Keratinocyte (primary cell): ENCODE measurements at regions not wholly inside any gene's neighbourhood (a gene's known extent, or its start where the extent isn't known, plus 50 kb on each side); places are given as distances from the start of the nearest gene placed in this dataset.

Experiments used
- DNase-seq: peaks from one replicate; pipeline ENCODE4 v3.0.0-alpha.2; 2011; ENCODE audit warnings: low read depth, missing footprints, low spot score
- FAIRE-seq: peaks from 2 replicates; lab custom pipeline; 2011; peaks lifted over from hg19 to GRCh38; lab: Jason Lieb, UNC
- H2AFZ ChIP-seq: 2 replicates; pipeline ENCODE4 v1.6.0; 2012; ENCODE audit warnings: low read length, control low read depth, inconsistent platforms; ENCODE audit not compliant: control insufficient read depth
- H3K27ac ChIP-seq: 2 replicates; pipeline ENCODE4 v1.5.1; 2011; ENCODE audit warnings: low read length; ENCODE audit not compliant: control insufficient read depth, insufficient read depth
- H3K27me3 ChIP-seq: 3 replicates; pipeline ENCODE4 v1.6.0; 2011; ENCODE audit warnings: low read length; ENCODE audit not compliant: control insufficient read depth, insufficient read depth; ENCODE audit errors: extremely low read depth
- H3K36me3 ChIP-seq, 2 experiments: 2 replicates in 1 of 2; 3 replicates in 1 of 2; pipeline ENCODE4 v1.5.1; 2011; ENCODE audit warnings: low read length in 2 of 2, mild to moderate bottlenecking in 1 of 2; ENCODE audit not compliant: control insufficient read depth in 2 of 2, insufficient read depth in 2 of 2; ENCODE audit errors: extremely low read depth in 1 of 2
- H3K4me1 ChIP-seq: 3 replicates; pipeline ENCODE4 v1.5.1; 2011; ENCODE audit warnings: low read length; ENCODE audit not compliant: control insufficient read depth, insufficient read depth; ENCODE audit errors: extremely low read depth
- H3K4me2 ChIP-seq: 3 replicates; pipeline ENCODE4 v1.6.0; 2011; ENCODE audit warnings: low read depth, low read length; ENCODE audit not compliant: control insufficient read depth, insufficient read depth; ENCODE audit errors: extremely low read depth
- H3K4me3 ChIP-seq, 3 experiments: fragments of 200-600 bp in 1 of 3; sonication (generic) in 1 of 3; 2 replicates in 2 of 3; 3 replicates in 1 of 3; pipeline ENCODE4 v1.5.1; 2011 to 2016; ENCODE audit warnings: low read length in 3 of 3, mild to moderate bottlenecking in 3 of 3, control low read depth in 2 of 3, inconsistent platforms in 1 of 3, low read depth in 1 of 3, mixed read lengths in 1 of 3, mixed run types in 1 of 3, moderate library complexity in 1 of 3; ENCODE audit not compliant: control insufficient read depth in 2 of 3, insufficient read depth in 2 of 3; ENCODE audit errors: extremely low read depth in 1 of 3
- H3K79me2 ChIP-seq: 2 replicates; pipeline ENCODE4 v1.6.0; 2012; ENCODE audit warnings: low read length; ENCODE audit not compliant: control insufficient read depth, insufficient read depth
- H3K9ac ChIP-seq: 3 replicates; pipeline ENCODE4 v1.6.0; 2011; ENCODE audit warnings: low read length; ENCODE audit not compliant: control insufficient read depth, insufficient read depth; ENCODE audit errors: extremely low read depth
- H3K9me1 ChIP-seq: 3 replicates; pipeline ENCODE4 v1.6.0; 2011; ENCODE audit warnings: low read length; ENCODE audit not compliant: control insufficient read depth, insufficient read depth; ENCODE audit errors: extremely low read depth
- H3K9me3 ChIP-seq: 2 replicates; pipeline ENCODE4 v1.5.1; 2012; ENCODE audit warnings: low read depth, low read length; ENCODE audit not compliant: control insufficient read depth
- H4K20me1 ChIP-seq: 3 replicates; pipeline ENCODE4 v1.6.0; 2011; ENCODE audit warnings: low read length; ENCODE audit not compliant: control insufficient read depth, insufficient read depth; ENCODE audit errors: extremely low read depth
- EZH2 ChIP-seq: IDR thresholded peaks from one replicate; pipeline ENCODE4 v1.6.1; 2012; ENCODE audit warnings: inconsistent platforms, mild to moderate bottlenecking, low read length, moderate library complexity
- dilution Hi-C: fragments of 300-500 bp; cut with MboI; formaldehyde crosslinking; loops from one replicate; pipeline ENCODE4 v1.7.0; 2020; ENCODE audit warnings: low sequenced_read_pairs; ENCODE audit not compliant: extremely low pct_ligation_motif_present
- TF ChIP-seq, protein P1 (sequence below), 3 experiments: IDR thresholded peaks in 1 of 3; conservative IDR thresholded peaks in 1 of 3; optimal IDR thresholded peaks in 1 of 3; 2 replicates in 2 of 3; 3 replicates in 1 of 3; pipeline versions ENCODE3 to v1.5.1; 2011; ENCODE audit warnings: low read length in 3 of 3, mild to moderate bottlenecking in 3 of 3, moderate library complexity in 2 of 3, control low read depth in 1 of 3, inconsistent platforms in 1 of 3; ENCODE audit not compliant: insufficient read depth in 2 of 3; ENCODE audit errors: extremely low read depth in 1 of 3

GRCh38 chr2:611519-611918 is 65.7 kb downstream of the TMEM18 start:
- no peak for TF ChIP-seq EZH2
- TF ChIP-seq, protein P1, sequence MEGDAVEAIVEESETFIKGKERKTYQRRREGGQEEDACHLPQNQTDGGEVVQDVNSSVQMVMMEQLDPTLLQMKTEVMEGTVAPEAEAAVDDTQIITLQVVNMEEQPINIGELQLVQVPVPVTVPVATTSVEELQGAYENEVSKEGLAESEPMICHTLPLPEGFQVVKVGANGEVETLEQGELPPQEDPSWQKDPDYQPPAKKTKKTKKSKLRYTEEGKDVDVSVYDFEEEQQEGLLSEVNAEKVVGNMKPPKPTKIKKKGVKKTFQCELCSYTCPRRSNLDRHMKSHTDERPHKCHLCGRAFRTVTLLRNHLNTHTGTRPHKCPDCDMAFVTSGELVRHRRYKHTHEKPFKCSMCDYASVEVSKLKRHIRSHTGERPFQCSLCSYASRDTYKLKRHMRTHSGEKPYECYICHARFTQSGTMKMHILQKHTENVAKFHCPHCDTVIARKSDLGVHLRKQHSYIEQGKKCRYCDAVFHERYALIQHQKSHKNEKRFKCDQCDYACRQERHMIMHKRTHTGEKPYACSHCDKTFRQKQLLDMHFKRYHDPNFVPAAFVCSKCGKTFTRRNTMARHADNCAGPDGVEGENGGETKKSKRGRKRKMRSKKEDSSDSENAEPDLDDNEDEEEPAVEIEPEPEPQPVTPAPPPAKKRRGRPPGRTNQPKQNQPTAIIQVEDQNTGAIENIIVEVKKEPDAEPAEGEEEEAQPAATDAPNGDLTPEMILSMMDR (optimal IDR thresholded peaks at IDR 0.05 in 1 of 3, IDR thresholded peaks at IDR 0.05 in 1 of 3, conservative IDR thresholded peaks at IDR 0.05 in 1 of 3; ENCODE audit: extremely low read depth in 1 of 3, insufficient read depth in 2 of 3, low read length in 3 of 3) = no peak
- no peak overlapping the region for H3K4me2 ChIP-seq
- H3K9ac ChIP-seq = no peak overlapping the region
- dilution Hi-C loops = no loop called here
- no peaks in the 10 kb centered on the region for H4K20me1 ChIP-seq
- no peaks in the 10 kb centered on the region for H3K4me1 ChIP-seq
- FAIRE-seq (no peak), DNase-seq (no peak)
- no peak overlapping the region for H3K27ac ChIP-seq
- H3K4me3 ChIP-seq = no peak overlapping the region
- H3K9me3 ChIP-seq = no peaks in the 10 kb centered on the region
- H3K27me3 ChIP-seq = no peaks in the 10 kb centered on the region
- no peaks in the 10 kb centered on the region for H3K79me2 ChIP-seq
- no peaks in the 10 kb centered on the region for H3K9me1 ChIP-seq
- H3K36me3 ChIP-seq = no peaks in the 10 kb centered on the region
- no peak overlapping the region for H2AFZ ChIP-seq

GRCh38 chr2:610491-610890 is 66.7 kb downstream of the TMEM18 start:
- TF ChIP-seq, protein P1 (optimal IDR thresholded peaks at IDR 0.05 in 1 of 3, IDR thresholded peaks at IDR 0.05 in 1 of 3, conservative IDR thresholded peaks at IDR 0.05 in 1 of 3; ENCODE audit: extremely low read depth in 1 of 3, insufficient read depth in 2 of 3, low read length in 3 of 3) = no peak
- no peak for TF ChIP-seq EZH2
- no peak overlapping the region for H3K27ac ChIP-seq
- no peaks in the 10 kb centered on the region for H3K36me3 ChIP-seq
- H3K4me3 ChIP-seq = no peak overlapping the region
- H4K20me1 ChIP-seq = no peaks in the 10 kb centered on the region
- no peaks in the 10 kb centered on the region for H3K9me1 ChIP-seq
- H3K4me1 ChIP-seq = no peaks in the 10 kb centered on the region
- dilution Hi-C loops = no loop called here
- DNase-seq (no peak), FAIRE-seq (no peak)
- H2AFZ ChIP-seq = no peak overlapping the region
- H3K27me3 ChIP-seq = no peaks in the 10 kb centered on the region
- H3K9ac ChIP-seq = no peak overlapping the region
- H3K79me2 ChIP-seq = no peaks in the 10 kb centered on the region
- H3K4me2 ChIP-seq = no peak overlapping the region
- no peaks in the 10 kb centered on the region for H3K9me3 ChIP-seq
